ENCODE measurements at regions not wholly inside any gene's neighbourhood (a gene's known extent, or its start where the extent isn't known, plus 50 kb on each side); places are given as distances from the start of the nearest gene placed in this dataset.

GRCh38 chr1:228974273-228974672, 239.0 kb downstream of the RHOU start:
- Histone ChIP-seq H3K36me3 (ENCODE audit: insufficient read depth) (no peaks in the 10 kb centered on the region), H3K27ac (ENCODE audit: low read depth) (no peak overlapping the region), H3F3A (replicated peaks; ENCODE audit: low read depth) (no peaks in the 10 kb centered on the region), H3K4me2 (no peak overlapping the region), H2AFZ (no peak overlapping the region), H3K4me1 (ENCODE audit: insufficient read depth) (peaks cover 7% of the 10 kb centered on the region), H3K9me2 (ENCODE audit: insufficient read depth) (no peaks in the 10 kb centered on the region), H3K27me3 (ENCODE audit: insufficient read depth) (no peaks in the 10 kb centered on the region), H4K20me1 (replicated peaks; ENCODE audit: insufficient read depth) (no peaks in the 10 kb centered on the region), H3K4me3 (no peak overlapping the region), H3K79me2 (replicated peaks; ENCODE audit: insufficient read depth) (no peaks in the 10 kb centered on the region)
- H3K4me1 Mint-ChIP-seq = peaks cover 37% of the 10 kb centered on the region
- H3K4me3 Mint-ChIP-seq = no peak overlapping the region
- DNase-seq (ENCODE audit: low spot score) (no peak), ATAC-seq (no peak; the same call in 2 of the 3 replicates)
- H3K27ac Mint-ChIP-seq = no peak overlapping the region
- H3K9me3 Mint-ChIP-seq = no peaks in the 10 kb centered on the region; the same call in 2 of the 3 replicates
- no peak for TF ChIP-seq EZH2phosphoT487 (IDR thresholded peaks at IDR 0.05; ENCODE audit: unreplicated experiment)
- TF ChIP-seq STAT1 (IDR thresholded peaks at IDR 0.05; ENCODE audit: unreplicated experiment) = no peak
- no peaks in the 10 kb centered on the region for H3K36me3 Mint-ChIP-seq (ENCODE audit: low read depth)
- peaks cover 4% of the 10 kb centered on the region for H3K27me3 Mint-ChIP-seq (ENCODE audit: insufficient read depth, low read depth, poor library complexity)

DNA sequence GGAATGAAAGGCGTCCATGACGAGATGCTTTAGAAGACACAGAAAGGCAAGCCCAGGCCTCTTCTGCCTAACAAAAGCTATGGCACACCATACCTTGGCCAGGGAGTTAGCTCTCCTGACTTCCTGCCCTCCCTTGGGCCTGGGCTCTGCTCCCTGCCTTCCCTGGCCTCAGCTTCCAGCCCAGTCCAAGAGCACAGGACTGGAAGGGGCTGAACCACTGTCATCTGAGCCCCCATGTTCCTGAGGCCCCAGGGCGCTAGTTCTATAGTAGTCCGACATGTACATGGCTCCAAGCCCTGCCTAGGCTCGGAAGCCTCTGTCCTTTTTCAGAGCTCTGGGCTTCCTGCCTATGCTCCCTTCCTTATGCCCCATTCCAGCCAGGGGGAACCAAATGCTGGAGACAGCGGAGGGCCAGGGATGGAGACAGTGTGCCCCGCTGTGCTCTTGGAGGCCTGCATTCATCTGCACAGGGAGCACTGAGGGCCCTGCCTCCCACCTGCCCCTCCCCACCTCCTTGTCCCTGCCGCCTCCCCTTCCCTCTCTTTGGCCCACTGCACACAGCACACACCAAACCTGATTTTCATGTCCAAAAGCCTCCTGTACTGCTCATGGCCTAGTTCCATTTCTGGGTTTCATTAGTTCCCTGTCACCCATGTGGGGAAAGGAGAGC, 240.1 kb downstream of the RHOU start:
- H3K9me3 Mint-ChIP-seq = no peaks in the 10 kb centered on the region; the same call in 2 of the 3 replicates
- no peak overlapping the region for H3K27ac ChIP-seq (ENCODE audit: low read depth)
- no peaks in the 10 kb centered on the region for H3K36me3 Mint-ChIP-seq (ENCODE audit: low read depth)
- ATAC-seq = no peak
- DNase-seq (ENCODE audit: low spot score) = no peak
- H3K4me2 ChIP-seq = no peak overlapping the region
- H3K36me3 ChIP-seq (ENCODE audit: insufficient read depth) = no peaks in the 10 kb centered on the region
- H3K79me2 ChIP-seq (replicated peaks; ENCODE audit: insufficient read depth) = no peaks in the 10 kb centered on the region
- H3K4me3 Mint-ChIP-seq = no peak overlapping the region
- H4K20me1 ChIP-seq (replicated peaks; ENCODE audit: insufficient read depth) = no peaks in the 10 kb centered on the region
- no peak overlapping the region for H2AFZ ChIP-seq
- H3K4me3 ChIP-seq = no peak overlapping the region
- peaks cover 9% of the 10 kb centered on the region for H3K4me1 ChIP-seq (ENCODE audit: insufficient read depth)
- H3K27me3 Mint-ChIP-seq (ENCODE audit: insufficient read depth, low read depth, poor library complexity) = peaks cover 6% of the 10 kb centered on the region
- no peak overlapping the region for H3K27ac Mint-ChIP-seq
- H3K27me3 ChIP-seq (ENCODE audit: insufficient read depth) = no peaks in the 10 kb centered on the region
- H3K9me2 ChIP-seq (ENCODE audit: insufficient read depth) = no peaks in the 10 kb centered on the region
- no peaks in the 10 kb centered on the region for H3F3A ChIP-seq (replicated peaks; ENCODE audit: low read depth)
- peaks cover 41% of the 10 kb centered on the region for H3K4me1 Mint-ChIP-seq
- TF ChIP-seq JUNB (IDR thresholded peaks at IDR 0.05; ENCODE audit: unreplicated experiment) (no peak), EZH2phosphoT487 (IDR thresholded peaks at IDR 0.05; ENCODE audit: unreplicated experiment) (no peak), EZH2 (IDR thresholded peaks at IDR 0.05; ENCODE audit: low read depth, unreplicated experiment) (no peak), CREB1 (CRISPR knock-in tag; IDR thresholded peaks at IDR 0.05; ENCODE audit: low read depth) (no peak), ZNF331 (CRISPR knock-in tag; IDR thresholded peaks at IDR 0.05; ENCODE audit: low read depth) (no peak), ZNF114 (CRISPR knock-in tag; IDR thresholded peaks at IDR 0.05) (no peak), NANOG (IDR thresholded peaks at IDR 0.05; ENCODE audit: borderline replicate concordance) (no peak)

GRCh38 chr1:228976316-228976715, 241.0 kb downstream of the RHOU start:
- no peak overlapping the region for H3K4me2 ChIP-seq
- H3K4me1 Mint-ChIP-seq = peaks cover 45% of the 10 kb centered on the region
- H3F3A ChIP-seq (replicated peaks; ENCODE audit: low read depth) = no peaks in the 10 kb centered on the region
- H3K9me2 ChIP-seq (ENCODE audit: insufficient read depth) = no peaks in the 10 kb centered on the region
- ATAC-seq (no peak), DNase-seq (ENCODE audit: low spot score) (no peak)
- no peak overlapping the region for H3K27ac Mint-ChIP-seq
- no peaks in the 10 kb centered on the region for H4K20me1 ChIP-seq (replicated peaks; ENCODE audit: insufficient read depth)
- H3K79me2 ChIP-seq (replicated peaks; ENCODE audit: insufficient read depth) = no peaks in the 10 kb centered on the region
- peaks cover 9% of the 10 kb centered on the region for H3K4me1 ChIP-seq (ENCODE audit: insufficient read depth)
- H3K36me3 Mint-ChIP-seq (ENCODE audit: low read depth) = no peaks in the 10 kb centered on the region
- H3K27me3 ChIP-seq (ENCODE audit: insufficient read depth) = no peaks in the 10 kb centered on the region
- no peaks in the 10 kb centered on the region for H3K36me3 ChIP-seq (ENCODE audit: insufficient read depth)
- H3K27ac ChIP-seq (ENCODE audit: low read depth) = no peak overlapping the region
- H3K4me3 ChIP-seq = no peak overlapping the region
- H3K27me3 Mint-ChIP-seq (ENCODE audit: insufficient read depth, low read depth, poor library complexity) = peaks cover 6% of the 10 kb centered on the region
- no peak overlapping the region for H3K4me3 Mint-ChIP-seq
- no peak overlapping the region for H2AFZ ChIP-seq
- no peaks in the 10 kb centered on the region; the same call in 2 of the 3 replicates for H3K9me3 Mint-ChIP-seq
- no peak for TF ChIP-seq ZNF114 (CRISPR knock-in tag; IDR thresholded peaks at IDR 0.05)
- no peak for TF ChIP-seq EZH2phosphoT487 (IDR thresholded peaks at IDR 0.05; ENCODE audit: unreplicated experiment)
- no peak for TF ChIP-seq ZNF462 (CRISPR knock-in tag; IDR thresholded peaks at IDR 0.05)
- TF ChIP-seq JUNB (IDR thresholded peaks at IDR 0.05; ENCODE audit: unreplicated experiment) = no peak

Data from GM23338 (cell line).